Caki2 (cell line): ENCODE measurements at regions not wholly inside any gene's neighbourhood (a gene's known extent, or its start where the extent isn't known, plus 50 kb on each side); places are given as distances from the start of the nearest gene placed in this dataset.

ENCODE experiments used
- DNase-seq: peaks from one replicate; pipeline ENCODE4 v3.0.0-alpha.2; 2015; ENCODE audit warnings: low read depth
- in situ Hi-C: cut with HindIII; loops from 2 replicates; pipeline ENCODE4 v1.10.0; 2016; ENCODE audit warnings: low sequenced_read_pairs, low pct_unique_long_range_greater_than_20kb, mixed read lengths

DNA sequence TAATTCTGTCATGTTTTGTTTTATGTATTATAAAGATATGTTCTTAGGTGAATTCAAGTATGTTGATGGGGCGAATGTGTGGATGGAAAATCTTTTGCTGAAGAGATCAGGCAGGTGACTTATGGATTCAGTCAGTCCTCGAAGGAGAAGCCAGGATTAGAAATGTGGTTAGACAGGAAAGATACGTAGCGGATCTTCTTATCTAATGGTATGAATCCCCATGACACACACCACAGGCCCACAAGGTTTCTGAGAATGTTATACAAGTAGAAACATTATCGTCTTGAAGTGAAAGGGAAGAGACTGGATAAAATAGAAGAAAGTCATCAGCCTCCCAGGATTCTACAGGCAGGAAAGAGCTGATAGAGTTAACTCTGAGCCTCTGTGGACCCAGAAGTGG, 69.0 kb upstream of the RFXAP start:
- in situ Hi-C loops, result no loop called here
- DNase-seq, result no peak

DNA sequence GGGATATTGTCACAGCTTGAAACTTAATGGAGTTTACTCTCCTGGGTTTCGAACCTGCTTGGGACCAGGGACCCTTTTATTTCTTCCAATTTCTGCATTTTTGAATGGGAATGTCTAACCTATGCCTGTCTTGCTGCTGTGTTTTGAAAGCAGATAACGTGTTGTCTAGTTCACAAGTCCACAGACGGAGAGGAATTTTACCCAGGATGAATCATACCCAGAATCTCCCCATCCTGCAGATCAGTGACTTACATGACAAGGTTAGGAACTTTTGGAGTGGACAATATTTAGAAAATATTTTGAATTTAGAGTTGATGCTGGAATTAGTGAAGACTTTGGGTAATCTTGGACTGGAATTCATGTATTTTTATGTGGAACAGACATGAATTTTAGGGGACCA, 68.6 kb upstream of the RFXAP start:
- no peak for DNase-seq
- in situ Hi-C loops, result no loop called here

DNA sequence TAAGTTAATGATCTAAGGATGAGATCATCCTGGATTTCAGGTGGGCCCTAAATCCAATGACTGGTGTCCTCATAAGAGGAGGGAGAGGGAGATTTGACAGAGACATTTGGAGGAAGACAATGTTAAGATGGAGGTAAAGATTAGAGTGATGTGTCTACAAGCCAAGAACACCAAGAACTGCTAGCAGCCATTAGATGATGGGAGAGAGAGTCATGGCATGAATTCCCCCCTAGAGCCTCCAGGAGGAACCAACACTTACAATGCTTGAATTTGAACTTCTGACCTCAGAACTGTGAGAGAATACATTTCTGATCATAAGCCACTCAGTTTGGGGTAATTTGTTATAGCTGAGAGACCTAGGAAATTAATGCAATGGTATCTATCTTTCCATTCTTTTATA, 68.1 kb upstream of the RFXAP start:
- DNase-seq, result no peak
- in situ Hi-C loops, result no loop called here

- no peak for DNase-seq
- in situ Hi-C loops, result no loop called here
Measured at GRCh38 chr13:36752673-36753072, 66.3 kb upstream of the RFXAP start.

DNA sequence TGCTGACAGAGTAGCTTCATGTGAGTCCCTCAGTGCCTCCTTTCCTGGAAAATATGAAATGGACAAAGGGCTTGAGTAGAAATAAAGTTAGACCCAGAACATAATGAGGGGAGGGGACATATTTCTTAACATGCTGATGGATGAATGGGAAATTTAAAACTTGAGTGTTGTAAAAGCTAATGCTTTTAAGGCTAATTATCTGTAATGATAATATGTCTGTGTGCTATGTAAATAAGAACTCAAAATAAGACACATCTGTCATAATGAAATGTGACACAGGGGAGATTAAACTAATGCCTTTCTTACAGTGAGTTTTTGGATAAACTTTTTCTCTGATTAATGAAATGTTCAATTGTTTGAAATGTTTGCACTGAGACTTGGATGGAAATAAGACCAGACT, 65.8 kb upstream of the RFXAP start:
- DNase-seq, result no peak
- in situ Hi-C loops, result no loop called here

DNA sequence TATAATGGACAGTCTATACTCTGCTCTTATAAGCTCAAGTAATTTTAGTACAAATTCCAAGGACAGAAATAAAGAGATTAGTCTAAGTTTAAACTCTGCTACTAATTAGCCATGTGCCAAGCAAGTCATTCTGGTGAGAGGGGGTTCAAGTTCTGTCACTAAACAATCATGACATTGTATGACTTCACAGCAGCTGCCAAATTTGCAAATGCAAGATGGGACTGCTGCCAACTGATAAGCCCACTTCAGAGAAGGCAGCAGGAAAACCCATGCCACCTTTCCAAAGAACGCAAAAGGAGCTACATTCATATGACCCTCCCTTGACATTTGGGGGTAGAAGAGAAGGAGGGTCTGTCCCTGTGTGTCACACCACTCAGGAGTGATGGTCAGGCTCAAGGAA, 60.7 kb upstream of the RFXAP start:
- in situ Hi-C loops, result no loop called here
- DNase-seq, result no peak

DNA sequence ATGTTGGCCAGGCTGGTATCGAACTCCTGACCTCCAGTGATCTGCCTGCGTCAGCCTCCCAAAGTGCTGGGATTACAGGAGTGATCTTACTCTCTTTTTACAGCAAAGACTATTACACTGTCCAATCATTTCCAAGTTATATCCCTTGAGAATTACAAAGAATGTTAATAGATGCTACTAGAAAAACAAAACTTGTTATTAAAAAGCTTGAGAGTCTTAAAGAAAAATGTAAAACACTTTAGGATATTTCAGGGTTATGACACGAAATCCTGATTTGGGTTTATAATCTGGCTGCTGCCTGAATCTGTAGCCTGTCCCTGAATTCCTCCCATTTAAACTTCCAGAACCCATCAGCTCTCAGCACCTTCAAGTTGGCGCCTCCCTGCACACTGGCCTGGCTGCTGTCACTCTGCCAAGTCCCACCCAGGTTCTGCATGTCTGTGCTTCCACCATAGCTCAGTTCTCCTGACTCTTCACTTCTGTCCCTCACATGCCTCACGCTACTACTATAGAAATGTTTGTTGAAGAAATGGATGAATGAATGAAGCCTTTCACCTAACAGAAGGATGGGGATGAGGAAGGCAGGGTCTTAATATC, 55.8 kb upstream of the RFXAP start:
- in situ Hi-C loops, result no loop called here
- no peak for DNase-seq

GRCh38 chr13:36764536-36764935, 54.5 kb upstream of the RFXAP start:
- no peak for DNase-seq
- in situ Hi-C loops, result no loop called here

DNA sequence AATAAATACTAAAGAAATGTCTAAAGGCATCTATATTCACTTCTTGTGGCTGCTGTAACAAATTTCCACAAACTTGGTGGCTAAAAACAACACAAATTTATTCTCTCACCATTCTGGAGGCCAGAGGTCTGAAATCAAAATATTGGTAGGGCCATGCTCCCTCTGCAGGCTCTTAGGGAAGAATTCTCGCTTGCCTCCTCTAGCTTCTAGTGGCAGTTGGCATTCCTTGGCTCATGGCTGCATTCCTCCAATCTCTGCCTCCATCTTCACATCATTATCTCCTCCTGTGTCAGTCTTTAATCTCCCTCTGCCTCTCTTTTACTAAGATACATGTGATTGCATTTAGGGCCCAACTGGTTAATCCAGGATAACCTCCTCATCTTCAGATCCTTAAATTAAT, 54.1 kb upstream of the RFXAP start:
- in situ Hi-C loops, result no loop called here
- DNase-seq, result no peak

GRCh38 chr13:36766295-36766694, 52.7 kb upstream of the RFXAP start:
- in situ Hi-C loops, result no loop called here

GRCh38 chr13:36767276-36767675, 51.7 kb upstream of the RFXAP start:
- DNase-seq, result no peak
- in situ Hi-C loops, result no loop called here

More at GRCh38 chr13:36766295-36766694, 52.7 kb upstream of the RFXAP start:
- DNase-seq, result peak; percentile 66

DNA sequence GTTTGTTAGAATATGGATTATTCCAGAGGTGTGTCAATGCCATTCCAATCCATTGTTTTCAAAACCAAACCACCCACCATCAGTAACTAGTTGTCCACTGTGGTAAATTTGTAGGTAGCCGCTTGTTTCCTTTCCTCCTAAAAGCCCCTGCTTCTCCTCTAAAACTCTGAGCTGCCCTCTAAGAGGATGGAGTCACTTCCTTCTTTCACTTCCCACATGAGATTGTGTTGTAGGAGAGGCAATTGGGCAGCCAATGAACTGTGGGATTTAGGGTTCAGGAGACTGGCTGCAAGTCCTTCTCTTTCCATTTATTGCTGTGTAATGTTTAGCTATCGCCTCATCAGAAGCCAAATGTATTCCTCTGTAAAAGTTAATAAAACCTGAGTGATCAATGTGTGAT, 49.9 kb upstream of the RFXAP start:
- in situ Hi-C loops, result no loop called here
- DNase-seq, result no peak
